Ascending aorta (tissue), 2 donors: ENCODE measurements at regions not wholly inside any gene's neighbourhood (a gene's known extent, or its start where the extent isn't known, plus 50 kb on each side); places are given as distances from the start of the nearest gene placed in this dataset.

ENCODE experiments used
- DNase-seq, 2 donors: peaks; one replicate each; pipeline ENCODE4 v3.0.0-alpha.2; 2019; ENCODE audit warnings: low spot score in 2 of 2
- H3K27ac ChIP-seq, 2 donors: fragments of 200-600 bp; sonication (generic); one replicate each; pipeline ENCODE4 v1.5.1; 2016 to 2017; ENCODE audit warnings: mild to moderate bottlenecking in 1 of 2
- H3K27me3 ChIP-seq: fragments of 200-600 bp; sonication (generic); one replicate; pipeline ENCODE4 v1.5.1; 2017
- H3K36me3 ChIP-seq, 2 donors: fragments of 200-600 bp; sonication (generic); one replicate each; pipeline ENCODE4 v1.5.1; 2016
- H3K4me1 ChIP-seq, 2 donors: fragments of 200-600 bp; sonication (generic); one replicate each; pipeline ENCODE4 v1.5.1; 2016 to 2017; ENCODE audit warnings: mild to moderate bottlenecking in 1 of 2
- H3K4me3 ChIP-seq, 2 donors: fragments of 200-600 bp; sonication (generic); one replicate each; pipeline ENCODE4 v1.5.1; 2016 to 2017; ENCODE audit warnings: mild to moderate bottlenecking in 1 of 2
- H3K9me3 ChIP-seq, 2 donors: fragments of 200-600 bp; sonication (generic); one replicate each; pipeline ENCODE4 v1.5.1; 2016
- CTCF ChIP-seq, 3 experiments: fragments of 200-600 bp in 2 of 3; fragments of 450-650 bp in 1 of 3; sonication (generic) in 2 of 3; IDR thresholded peaks; one replicate each; pipeline ENCODE4 v1.5.1; 2016 to 2019; ENCODE audit warnings: antibody characterized with exemption in 3 of 3, mild to moderate bottlenecking in 1 of 3, moderate library complexity in 1 of 3
- intact Hi-C: fragments of 100-400 bp; cut with DNase I; formaldehyde crosslinking; loops from one replicate; pipeline ENCODE4 v1.15.1; 2023

DNA sequence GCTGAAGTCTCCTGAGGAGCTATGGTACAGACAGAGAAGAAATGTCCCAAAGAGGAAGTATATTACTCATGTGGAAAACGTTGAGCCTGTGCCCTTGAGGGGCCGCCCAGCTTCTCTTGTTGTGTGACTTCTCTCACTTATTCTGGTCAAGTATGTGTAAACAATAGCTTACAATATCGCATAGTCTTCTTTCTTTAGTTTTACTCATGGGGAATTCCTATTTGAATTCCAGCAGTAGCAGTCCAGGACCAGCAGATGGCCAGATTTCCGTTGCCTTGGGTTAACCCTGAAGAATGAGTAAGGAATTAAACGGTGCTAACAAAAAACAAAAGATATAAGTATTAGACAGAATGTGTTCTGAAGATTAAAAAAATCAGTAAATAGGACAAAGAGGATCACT lies 522.0 kb upstream of the GJE1 start:
- no peak overlapping the region for H3K4me3 ChIP-seq
- peaks cover 0 to 15% of the 10 kb centered on the region in 2 donors for H3K9me3 ChIP-seq
- no peak for TF ChIP-seq CTCF (IDR thresholded peaks at IDR 0.05)
- intact Hi-C loops: no loop called here
- no peaks in the 10 kb centered on the region for H3K4me1 ChIP-seq
- DNase-seq: no peak
- H3K36me3 ChIP-seq: no peaks in the 10 kb centered on the region
- no peak overlapping the region for H3K27ac ChIP-seq
- no peaks in the 10 kb centered on the region for H3K27me3 ChIP-seq

DNA sequence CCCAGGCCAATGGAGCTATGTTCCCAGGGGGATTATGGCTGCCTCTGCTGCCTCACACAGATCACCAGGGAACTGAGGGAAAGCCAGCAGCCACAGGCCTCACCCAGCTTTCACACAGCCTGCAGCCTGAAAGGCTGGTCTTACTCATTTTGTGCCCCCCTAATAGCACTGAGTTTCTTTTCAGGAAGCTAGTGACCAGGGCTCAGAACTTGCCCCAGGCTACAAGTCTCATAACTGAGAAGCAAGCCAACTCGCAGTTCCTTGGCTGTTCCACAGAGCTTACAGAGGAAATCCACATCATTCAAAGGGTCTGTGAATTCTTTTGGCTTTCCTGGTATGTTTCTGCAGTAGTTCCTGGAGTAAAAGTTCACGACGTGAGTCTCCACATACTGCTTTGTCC lies 524.8 kb upstream of the GJE1 start:
- DNase-seq: no peak
- no peaks in the 10 kb centered on the region for H3K27me3 ChIP-seq
- H3K4me1 ChIP-seq: no peaks in the 10 kb centered on the region
- H3K9me3 ChIP-seq: peaks cover 0 to 15% of the 10 kb centered on the region in 2 donors
- no peak overlapping the region for H3K27ac ChIP-seq
- H3K4me3 ChIP-seq: no peak overlapping the region
- intact Hi-C loops: no loop called here
- TF ChIP-seq CTCF (IDR thresholded peaks at IDR 0.05): no peak
- H3K36me3 ChIP-seq: no peaks in the 10 kb centered on the region

GRCh38 chr6:141598487-141598886 lies 534.2 kb upstream of the GJE1 start:
- no peaks in the 10 kb centered on the region for H3K36me3 ChIP-seq
- intact Hi-C loops: no loop called here
- no peak for TF ChIP-seq CTCF (IDR thresholded peaks at IDR 0.05)
- H3K4me3 ChIP-seq: no peak overlapping the region
- no peaks in the 10 kb centered on the region for H3K27me3 ChIP-seq
- H3K9me3 ChIP-seq: no peaks in the 10 kb centered on the region
- DNase-seq: no peak
- no peaks in the 10 kb centered on the region for H3K4me1 ChIP-seq
- H3K27ac ChIP-seq: no peak overlapping the region

- intact Hi-C loops: no loop called here
- Histone ChIP-seq H3K4me3 (no peak overlapping the region), H3K4me1 (no peaks in the 10 kb centered on the region), H3K36me3 (no peaks in the 10 kb centered on the region), H3K27me3 (no peaks in the 10 kb centered on the region), H3K9me3 (no peaks in the 10 kb centered on the region), H3K27ac (no peak overlapping the region)
- no peak for TF ChIP-seq CTCF (IDR thresholded peaks at IDR 0.05)
- DNase-seq: no peak
These were observed 537.9 kb upstream of the GJE1 start for GRCh38 chr6:141594874-141595273.

- Histone ChIP-seq H3K27me3 (no peaks in the 10 kb centered on the region), H3K4me3 (no peak overlapping the region), H3K36me3 (no peaks in the 10 kb centered on the region), H3K27ac (no peak overlapping the region), H3K9me3 (no peaks in the 10 kb centered on the region), H3K4me1 (no peaks in the 10 kb centered on the region)
- no peak for TF ChIP-seq CTCF (IDR thresholded peaks at IDR 0.05)
- no peak for DNase-seq
- intact Hi-C loops: no loop called here
These were observed 539.4 kb upstream of the GJE1 start for GRCh38 chr6:141593311-141593710.
